ENCODE measurements at regions not wholly inside any gene's neighbourhood (a gene's known extent, or its start where the extent isn't known, plus 50 kb on each side); places are given as distances from the start of the nearest gene placed in this dataset.

DNA sequence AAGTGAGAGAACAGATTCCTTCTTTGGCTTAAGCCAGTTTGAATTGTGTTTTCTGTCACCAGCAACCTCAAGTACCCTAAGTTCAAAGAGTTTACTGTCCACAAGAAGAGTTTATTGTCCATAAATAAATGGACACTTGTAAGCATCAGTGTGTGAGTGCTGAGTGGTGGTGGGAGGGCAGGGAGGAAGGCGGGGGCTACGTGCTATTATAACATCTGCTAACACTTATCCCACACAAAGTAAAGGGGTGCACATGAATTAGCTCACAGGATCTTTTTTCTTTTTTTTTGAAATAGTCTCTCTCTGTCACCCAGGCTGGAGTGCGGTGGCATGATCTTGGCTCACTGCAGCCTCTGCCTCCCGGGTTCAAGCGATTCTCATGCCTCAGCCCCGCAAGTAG, 87.2 kb downstream of the MICALL2 start:
- Histone ChIP-seq H3K27me3 (peaks cover 31% of the 10 kb centered on the region), H3K9me3 (ENCODE audit: low read depth) (no peaks in the 10 kb centered on the region), H3K4me1 (ENCODE audit: low read depth) (no peaks in the 10 kb centered on the region), H3K4me3 (no peak overlapping the region), H3K36me3 (no peaks in the 10 kb centered on the region), H3K27ac (no peak overlapping the region)
- TF ChIP-seq, protein P1, sequence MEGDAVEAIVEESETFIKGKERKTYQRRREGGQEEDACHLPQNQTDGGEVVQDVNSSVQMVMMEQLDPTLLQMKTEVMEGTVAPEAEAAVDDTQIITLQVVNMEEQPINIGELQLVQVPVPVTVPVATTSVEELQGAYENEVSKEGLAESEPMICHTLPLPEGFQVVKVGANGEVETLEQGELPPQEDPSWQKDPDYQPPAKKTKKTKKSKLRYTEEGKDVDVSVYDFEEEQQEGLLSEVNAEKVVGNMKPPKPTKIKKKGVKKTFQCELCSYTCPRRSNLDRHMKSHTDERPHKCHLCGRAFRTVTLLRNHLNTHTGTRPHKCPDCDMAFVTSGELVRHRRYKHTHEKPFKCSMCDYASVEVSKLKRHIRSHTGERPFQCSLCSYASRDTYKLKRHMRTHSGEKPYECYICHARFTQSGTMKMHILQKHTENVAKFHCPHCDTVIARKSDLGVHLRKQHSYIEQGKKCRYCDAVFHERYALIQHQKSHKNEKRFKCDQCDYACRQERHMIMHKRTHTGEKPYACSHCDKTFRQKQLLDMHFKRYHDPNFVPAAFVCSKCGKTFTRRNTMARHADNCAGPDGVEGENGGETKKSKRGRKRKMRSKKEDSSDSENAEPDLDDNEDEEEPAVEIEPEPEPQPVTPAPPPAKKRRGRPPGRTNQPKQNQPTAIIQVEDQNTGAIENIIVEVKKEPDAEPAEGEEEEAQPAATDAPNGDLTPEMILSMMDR (IDR thresholded peaks at IDR 0.05; ENCODE audit: low read depth, low read length) = no peak
- DNase-seq (ENCODE audit: low read depth in 1 of 2, low spot score in 1 of 2) = no peak

DNA sequence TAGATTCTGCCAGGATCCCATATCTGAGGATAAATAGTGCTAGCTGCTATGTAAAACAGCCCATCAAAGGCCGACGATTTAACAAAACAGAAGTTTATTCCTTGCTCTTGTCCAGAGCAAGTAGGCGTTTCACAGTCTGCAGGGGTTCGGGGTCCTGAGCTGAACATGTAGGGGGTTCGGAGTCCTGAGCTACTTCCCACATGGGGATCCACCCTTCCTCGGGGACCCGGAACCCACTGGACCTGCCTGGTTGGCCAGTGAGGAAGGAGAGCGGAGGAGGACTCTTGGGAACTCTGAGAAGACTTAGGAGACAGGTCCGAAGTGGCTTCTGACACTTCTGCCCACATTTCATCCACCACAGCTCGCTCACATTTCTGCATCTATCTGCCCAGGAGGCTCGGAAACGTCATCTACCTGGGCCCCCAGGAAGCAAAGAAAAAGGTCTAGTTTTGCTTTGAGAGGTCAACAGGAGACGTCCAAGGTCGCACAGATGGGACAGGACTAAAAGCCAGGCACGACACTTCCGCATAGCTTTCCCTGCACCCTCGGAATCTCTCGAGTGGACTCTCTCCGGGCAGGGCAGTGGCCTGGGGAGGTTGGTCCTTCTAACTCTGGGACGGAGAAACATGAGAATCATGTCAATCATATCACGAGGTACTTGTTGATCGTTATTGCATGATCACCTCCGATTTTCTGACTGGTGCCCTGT, 86.4 kb downstream of the MICALL2 start:
- Histone ChIP-seq H3K27ac (no peak overlapping the region), H3K9me3 (ENCODE audit: low read depth) (no peaks in the 10 kb centered on the region), H3K4me1 (ENCODE audit: low read depth) (no peaks in the 10 kb centered on the region), H3K27me3 (peaks cover 31% of the 10 kb centered on the region), H3K36me3 (no peaks in the 10 kb centered on the region), H3K4me3 (no peak overlapping the region)
- TF ChIP-seq, protein P1 (IDR thresholded peaks at IDR 0.05; ENCODE audit: low read depth, low read length) = no peak
- no peak for DNase-seq (ENCODE audit: low read depth in 1 of 2, low spot score in 1 of 2)

DNA sequence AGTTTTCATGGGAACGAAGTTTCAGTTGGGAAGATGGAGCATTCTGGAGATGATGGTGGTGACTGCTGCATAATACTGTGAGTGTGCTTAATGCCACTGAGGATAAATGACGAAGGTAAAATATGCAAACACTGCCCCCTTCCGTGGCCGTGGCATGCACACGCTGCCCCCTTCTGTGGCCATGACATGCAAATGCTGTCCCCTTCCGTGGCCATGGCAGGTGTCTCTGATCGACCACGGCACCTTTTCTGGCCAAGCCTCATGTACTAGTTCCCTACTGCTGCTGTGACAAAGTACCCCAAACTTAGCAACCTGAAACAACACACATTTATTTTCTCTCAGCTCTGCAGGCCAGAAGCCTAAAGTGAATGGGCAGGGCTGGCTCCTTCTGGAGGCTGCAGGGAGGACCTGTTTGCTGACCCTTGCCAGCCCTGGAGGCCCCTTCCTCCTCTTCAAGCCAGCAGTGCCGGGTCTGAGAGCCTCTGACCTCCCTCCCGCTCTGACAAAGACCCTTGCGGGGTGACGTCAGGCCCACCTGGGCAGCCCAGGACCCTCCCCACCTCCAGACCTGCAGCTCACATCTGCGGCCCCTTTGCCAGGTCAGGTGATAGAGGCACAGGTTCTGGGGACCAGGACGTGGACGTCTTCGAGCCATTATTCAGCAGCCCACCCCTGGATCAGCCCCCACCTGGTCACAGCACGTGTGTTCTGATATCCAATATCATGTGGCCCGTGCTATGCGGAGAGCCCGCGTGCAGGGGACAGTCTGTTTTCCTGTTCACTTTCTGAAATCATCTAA, 82.0 kb downstream of the MICALL2 start:
- Histone ChIP-seq H3K27me3 (peaks cover 7% of the 10 kb centered on the region), H3K27ac (no peak overlapping the region), H3K4me1 (ENCODE audit: low read depth) (no peaks in the 10 kb centered on the region), H3K36me3 (no peaks in the 10 kb centered on the region), H3K4me3 (no peak overlapping the region), H3K9me3 (ENCODE audit: low read depth) (no peaks in the 10 kb centered on the region)
- TF ChIP-seq, protein P1 (IDR thresholded peaks at IDR 0.05; ENCODE audit: low read depth, low read length) = no peak
- no peak for DNase-seq (ENCODE audit: low read depth in 1 of 2, low spot score in 1 of 2)

DNA sequence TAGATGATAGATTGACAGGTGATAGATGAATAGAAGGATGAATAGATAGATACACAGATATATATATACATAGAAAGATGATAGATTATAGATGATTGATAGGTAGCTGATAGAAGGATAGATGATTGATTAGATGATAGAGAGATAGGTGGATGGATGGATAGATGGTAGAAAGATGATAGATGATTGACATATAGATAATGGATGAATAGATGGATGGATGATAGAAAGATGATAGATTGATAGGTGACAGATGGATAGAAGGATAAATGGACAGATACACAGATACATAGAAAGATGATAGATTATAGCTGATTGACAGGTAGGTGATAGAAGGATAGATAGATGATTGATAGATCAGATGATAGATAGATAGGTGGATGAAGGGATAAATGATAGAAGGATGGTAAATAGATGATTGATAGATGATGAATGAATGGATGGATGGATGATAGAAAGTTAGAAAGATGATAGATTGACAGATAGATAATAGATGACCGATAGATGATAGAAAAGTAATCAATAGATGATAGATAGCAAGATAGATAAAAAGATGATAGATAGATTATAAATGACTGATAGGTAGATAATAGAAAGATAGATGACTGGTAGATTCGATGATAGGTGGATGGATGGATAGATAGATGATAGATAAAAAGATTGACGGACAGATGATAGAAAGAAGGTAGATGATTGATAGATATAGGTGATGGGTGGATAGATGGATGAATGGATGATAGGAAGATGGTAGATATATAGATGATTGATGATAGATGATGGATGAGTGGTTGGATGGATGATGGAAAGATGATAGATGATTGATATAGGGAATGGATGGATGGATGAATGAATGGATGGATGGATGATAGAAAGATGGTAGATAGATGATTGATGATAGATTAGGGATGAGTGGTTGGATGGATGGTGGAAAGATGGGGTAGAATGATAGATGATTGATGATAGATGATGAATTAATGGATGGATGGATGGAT, 80.4 kb downstream of the MICALL2 start:
- Histone ChIP-seq H3K4me3 (no peak overlapping the region), H3K4me1 (ENCODE audit: low read depth) (no peaks in the 10 kb centered on the region), H3K27me3 (peaks cover 7% of the 10 kb centered on the region), H3K36me3 (no peaks in the 10 kb centered on the region), H3K9me3 (ENCODE audit: low read depth) (no peaks in the 10 kb centered on the region), H3K27ac (no peak overlapping the region)
- TF ChIP-seq, protein P1 (IDR thresholded peaks at IDR 0.05; ENCODE audit: low read depth, low read length) = no peak
- DNase-seq (ENCODE audit: low read depth in 1 of 2, low spot score in 1 of 2) = no peak

DNA sequence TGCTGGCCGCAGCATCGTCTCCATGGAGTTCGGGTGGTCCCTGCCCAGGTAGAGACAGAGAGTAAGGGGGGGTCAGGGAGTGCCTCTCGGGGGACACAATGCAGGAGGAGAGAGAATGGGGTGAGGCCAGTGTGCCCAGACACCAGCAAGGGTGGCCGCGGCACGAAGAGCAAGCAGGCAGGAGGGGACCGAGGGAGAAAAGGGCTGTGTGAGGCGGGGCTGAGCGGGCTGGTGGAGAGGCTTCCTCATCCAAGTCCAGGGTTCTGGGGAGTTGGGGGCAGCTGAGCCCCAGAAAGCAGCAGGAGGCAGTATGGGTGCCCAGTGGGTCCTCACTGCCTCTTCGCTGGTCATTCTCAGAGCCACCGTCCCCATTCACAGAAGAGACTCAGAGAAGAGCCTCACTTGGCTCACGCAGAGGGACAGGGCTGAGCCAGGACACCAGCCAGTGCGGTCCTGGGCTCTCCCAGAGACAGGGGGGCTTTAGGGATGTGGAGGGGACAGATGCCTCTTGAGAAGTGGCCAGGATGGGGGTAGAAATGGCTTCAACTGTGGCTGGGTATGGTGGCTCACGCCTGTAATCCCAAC, 78.9 kb downstream of the MICALL2 start:
- DNase-seq (ENCODE audit: low read depth in 1 of 2, low spot score in 1 of 2) = no peak
- no peaks in the 10 kb centered on the region for H3K36me3 ChIP-seq
- H3K27ac ChIP-seq = no peak overlapping the region
- TF ChIP-seq, protein P1 (IDR thresholded peaks at IDR 0.05; ENCODE audit: low read depth, low read length) = no peak
- H3K27me3 ChIP-seq = peaks cover 7% of the 10 kb centered on the region
- no peaks in the 10 kb centered on the region for H3K4me1 ChIP-seq (ENCODE audit: low read depth)
- H3K9me3 ChIP-seq (ENCODE audit: low read depth) = no peaks in the 10 kb centered on the region
- H3K4me3 ChIP-seq = no peak overlapping the region

Measured in cardiac muscle cell (in vitro differentiated cells and primary cell).